Mesenchymal stem cell (in vitro differentiated cells and primary cell): ENCODE measurements at regions not wholly inside any gene's neighbourhood (a gene's known extent, or its start where the extent isn't known, plus 50 kb on each side); places are given as distances from the start of the nearest gene placed in this dataset.

Experiments
- DNase-seq: peaks from one replicate; pipeline ENCODE4 v3.0.0-alpha.2; 2013
- H2AFZ ChIP-seq: one replicate; pipeline ENCODE4 v1.6.1; 2013; ENCODE audit warnings: low read depth, mild to moderate bottlenecking, control low read depth, inconsistent platforms, low read length, moderate library complexity
- H2AK5ac ChIP-seq: 2 replicates; pipeline ENCODE4 v1.6.1; 2013; ENCODE audit warnings: low read length, moderate library complexity, mild to moderate bottlenecking, inconsistent platforms; ENCODE audit not compliant: severe bottlenecking
- H2BK120ac ChIP-seq: one replicate; pipeline ENCODE4 v1.6.1; 2013; ENCODE audit warnings: low read depth, mild to moderate bottlenecking, inconsistent platforms, low read length, moderate library complexity
- H2BK12ac ChIP-seq, 2 experiments: one replicate each; pipeline ENCODE4 v1.6.1; 2013; ENCODE audit warnings: inconsistent platforms in 2 of 2, low read length in 2 of 2, mild to moderate bottlenecking in 2 of 2, moderate library complexity in 2 of 2, control low read depth in 1 of 2
- H2BK15ac ChIP-seq: one replicate; pipeline ENCODE4 v1.6.1; 2013; ENCODE audit warnings: mild to moderate bottlenecking, low read depth, inconsistent platforms; ENCODE audit not compliant: poor library complexity, severe bottlenecking
- H2BK5ac ChIP-seq: 2 replicates; pipeline ENCODE4 v1.6.1; 2013; ENCODE audit warnings: low read depth, mild to moderate bottlenecking, low read length, control low read depth, inconsistent platforms; ENCODE audit not compliant: poor library complexity, severe bottlenecking
- H3K14ac ChIP-seq, 2 experiments: one replicate each; pipeline ENCODE4 v1.6.1; 2013; ENCODE audit warnings: inconsistent platforms in 2 of 2, low read length in 2 of 2, control low read depth in 1 of 2, mild to moderate bottlenecking in 1 of 2, moderate library complexity in 1 of 2
- H3K18ac ChIP-seq, 2 experiments: one replicate each; pipeline ENCODE4 v1.6.1; 2013; ENCODE audit warnings: inconsistent platforms in 2 of 2, low read length in 2 of 2, control low read depth in 1 of 2, low read depth in 1 of 2, mild to moderate bottlenecking in 1 of 2
- H3K23ac ChIP-seq, 2 experiments: one replicate each; pipeline ENCODE4 v1.6.1; 2013; ENCODE audit warnings: inconsistent platforms in 2 of 2, low read length in 2 of 2, mild to moderate bottlenecking in 2 of 2, moderate library complexity in 2 of 2, control low read depth in 1 of 2
- H3K27ac ChIP-seq: 2 replicates; pipeline ENCODE4 v1.5.1; 2013; ENCODE audit warnings: mild to moderate bottlenecking, moderate library complexity, low read length, control low read depth, inconsistent platforms; ENCODE audit not compliant: poor library complexity, severe bottlenecking
- H3K27me3 ChIP-seq, 2 experiments: 2 replicates each; pipeline versions ENCODE4 v1.6.1 to v1.7.0; 2013; ENCODE audit warnings: low read length in 2 of 2, mild to moderate bottlenecking in 2 of 2, moderate library complexity in 2 of 2, control low read depth in 1 of 2, inconsistent platforms in 1 of 2; ENCODE audit not compliant: control insufficient read depth in 1 of 2, insufficient read depth in 1 of 2
- H3K36me3 ChIP-seq, 2 experiments: 2 replicates each; pipeline versions ENCODE4 v1.6.1 to v1.7.0; 2013; ENCODE audit warnings: low read length in 2 of 2, control low read depth in 1 of 2, inconsistent platforms in 1 of 2, low read depth in 1 of 2, mild to moderate bottlenecking in 1 of 2; ENCODE audit not compliant: insufficient read depth in 2 of 2, control insufficient read depth in 1 of 2
- H3K4ac ChIP-seq, 2 experiments: one replicate each; pipeline ENCODE4 v1.6.1; 2013; ENCODE audit warnings: inconsistent platforms in 2 of 2, low read length in 2 of 2, mild to moderate bottlenecking in 2 of 2, moderate library complexity in 2 of 2, control low read depth in 1 of 2, low read depth in 1 of 2
- H3K4me1 ChIP-seq: 2 replicates; pipeline ENCODE4 v1.6.1; 2013; ENCODE audit warnings: low read depth, low read length, control low read depth; ENCODE audit not compliant: control insufficient read depth, insufficient read depth
- H3K4me2 ChIP-seq: 2 replicates; pipeline ENCODE4 v1.6.1; 2013; ENCODE audit warnings: low read length, mild to moderate bottlenecking, inconsistent platforms; ENCODE audit not compliant: poor library complexity, severe bottlenecking
- H3K4me3 ChIP-seq, 2 experiments: 2 replicates each; pipeline versions ENCODE4 v1.5.1 to v1.7.0; 2013; ENCODE audit warnings: low read length in 2 of 2, mild to moderate bottlenecking in 2 of 2, control low read depth in 1 of 2, low read depth in 1 of 2; ENCODE audit not compliant: insufficient read depth in 1 of 2
- H3K79me1 ChIP-seq: replicated peaks from 2 replicates; pipeline ENCODE4 v1.6.1; 2013; ENCODE audit warnings: mild to moderate bottlenecking, control low read depth, low read length, inconsistent platforms; ENCODE audit not compliant: poor library complexity, severe bottlenecking
- H3K9ac ChIP-seq: 2 replicates; pipeline ENCODE4 v1.7.0; 2013; ENCODE audit warnings: mild to moderate bottlenecking, low read length, moderate library complexity
- H3K9me3 ChIP-seq: 2 replicates; pipeline ENCODE4 v1.7.0; 2013; ENCODE audit warnings: mild to moderate bottlenecking, low read length; ENCODE audit not compliant: control insufficient read depth
- H4K8ac ChIP-seq: one replicate; pipeline ENCODE4 v1.6.1; 2013; ENCODE audit warnings: inconsistent platforms, mild to moderate bottlenecking, low read length, moderate library complexity
- H4K91ac ChIP-seq: one replicate; pipeline ENCODE4 v1.6.1; 2013; ENCODE audit warnings: mild to moderate bottlenecking, low read length, inconsistent platforms
- WGBS: methylation state at CpG from one replicate; pipeline ENCODE4 v1.1.7; 2013; ENCODE audit warnings: mixed read lengths; 5-methylcytosine and 5-hydroxymethylcytosine counted together

GRCh38 chr4:24413311-24413784 lies 171.0 kb downstream of the DHX15 start:
- Histone ChIP-seq H3K4me1 (no peaks in the 10 kb centered on the region), H3K27me3 (peaks cover 0 to 7% of the 10 kb centered on the region in 2 experiments), H3K14ac (no peak overlapping the region), H2BK5ac (no peak overlapping the region), H2BK15ac (no peak overlapping the region), H3K4ac (no peak overlapping the region), H3K36me3 (no peaks in the 10 kb centered on the region), H2AFZ (no peak overlapping the region), H3K27ac (no peak overlapping the region), H2BK120ac (no peak overlapping the region), H3K4me3 (no peak overlapping the region), H4K8ac (no peak overlapping the region), H3K23ac (no peak overlapping the region), H3K9ac (no peak overlapping the region), H3K9me3 (no peaks in the 10 kb centered on the region), H3K4me2 (no peak overlapping the region), H3K18ac (no peak overlapping the region), H2BK12ac (no peak overlapping the region), H3K79me1 (no peaks in the 10 kb centered on the region), H2AK5ac (no peak overlapping the region), H4K91ac (no peak overlapping the region)
- peak; percentile 1 for DNase-seq
- 50% methylated on average over 7 of the region's 8 CpGs for WGBS

- H3K27me3 ChIP-seq: peaks cover 0 to 7% of the 10 kb centered on the region in 2 experiments
- H3K4me1 ChIP-seq: no peaks in the 10 kb centered on the region
- no peak overlapping the region for H3K4me3 ChIP-seq
- DNase-seq: no peak
- no peaks in the 10 kb centered on the region for H3K9me3 ChIP-seq
- no peak overlapping the region for H3K4ac ChIP-seq
- no peak overlapping the region for H3K14ac ChIP-seq
- H3K27ac ChIP-seq: no peak overlapping the region
- H4K91ac ChIP-seq: no peak overlapping the region
- H2AK5ac ChIP-seq: no peak overlapping the region
- H3K23ac ChIP-seq: no peak overlapping the region
- H2BK15ac ChIP-seq: no peak overlapping the region
- no peak overlapping the region for H3K9ac ChIP-seq
- no peak overlapping the region for H2BK12ac ChIP-seq
- no peaks in the 10 kb centered on the region for H3K36me3 ChIP-seq
- H2BK120ac ChIP-seq: no peak overlapping the region
- H2AFZ ChIP-seq: no peak overlapping the region
- no peak overlapping the region for H4K8ac ChIP-seq
- no peak overlapping the region for H3K4me2 ChIP-seq
- no peak overlapping the region for H2BK5ac ChIP-seq
- WGBS: 100% methylated on average over 2 of the region's 2 CpGs
- no peak overlapping the region for H3K18ac ChIP-seq
- no peaks in the 10 kb centered on the region for H3K79me1 ChIP-seq
Measured at GRCh38 chr4:24411806-24412205, 172.5 kb downstream of the DHX15 start.

- H2BK12ac ChIP-seq: no peak overlapping the region
- no peak overlapping the region for H2AK5ac ChIP-seq
- H3K9ac ChIP-seq: no peak overlapping the region
- H3K4me2 ChIP-seq: no peak overlapping the region
- DNase-seq: no peak
- no peak overlapping the region for H3K23ac ChIP-seq
- H3K27ac ChIP-seq: no peak overlapping the region
- H3K27me3 ChIP-seq: peaks cover 0 to 7% of the 10 kb centered on the region in 2 experiments
- H3K18ac ChIP-seq: no peak overlapping the region
- H3K14ac ChIP-seq: no peak overlapping the region
- no peak overlapping the region for H2BK5ac ChIP-seq
- H3K4ac ChIP-seq: no peak overlapping the region
- H3K4me1 ChIP-seq: no peaks in the 10 kb centered on the region
- no peaks in the 10 kb centered on the region for H3K9me3 ChIP-seq
- 86% methylated on average over 2 of the region's 2 CpGs for WGBS
- H3K79me1 ChIP-seq: no peaks in the 10 kb centered on the region
- no peak overlapping the region for H2BK15ac ChIP-seq
- no peak overlapping the region for H4K91ac ChIP-seq
- no peak overlapping the region for H2AFZ ChIP-seq
- no peak overlapping the region for H4K8ac ChIP-seq
- H3K4me3 ChIP-seq: no peak overlapping the region
- H3K36me3 ChIP-seq: no peaks in the 10 kb centered on the region
- H2BK120ac ChIP-seq: no peak overlapping the region
Measured at GRCh38 chr4:24411299-24411698, 173.1 kb downstream of the DHX15 start.

- DNase-seq: no peak
- H3K9me3 ChIP-seq: no peaks in the 10 kb centered on the region
- no peak overlapping the region for H4K8ac ChIP-seq
- H2BK12ac ChIP-seq: no peak overlapping the region
- H3K4me2 ChIP-seq: no peak overlapping the region
- H3K36me3 ChIP-seq: no peaks in the 10 kb centered on the region
- WGBS: no CpG with 5 or more reads among the region's 5 CpGs
- H3K4ac ChIP-seq: no peak overlapping the region
- no peak overlapping the region for H3K23ac ChIP-seq
- no peak overlapping the region for H3K18ac ChIP-seq
- H2BK5ac ChIP-seq: no peak overlapping the region
- H3K27me3 ChIP-seq: peaks cover 0 to 5% of the 10 kb centered on the region in 2 experiments
- no peaks in the 10 kb centered on the region for H3K4me1 ChIP-seq
- H3K79me1 ChIP-seq: no peaks in the 10 kb centered on the region
- H2AFZ ChIP-seq: no peak overlapping the region
- no peak overlapping the region for H2AK5ac ChIP-seq
- H3K9ac ChIP-seq: no peak overlapping the region
- no peak overlapping the region for H3K14ac ChIP-seq
- H2BK120ac ChIP-seq: no peak overlapping the region
- H3K27ac ChIP-seq: no peak overlapping the region
- no peak overlapping the region for H2BK15ac ChIP-seq
- H3K4me3 ChIP-seq: no peak overlapping the region
- no peak overlapping the region for H4K91ac ChIP-seq
Measured at GRCh38 chr4:24408640-24409039, 175.7 kb downstream of the DHX15 start.
